Lower lobe of right lung (tissue), 2 donors: ENCODE measurements at regions not wholly inside any gene's neighbourhood (a gene's known extent, or its start where the extent isn't known, plus 50 kb on each side); places are given as distances from the start of the nearest gene placed in this dataset.
A peak's percentile ranks its signal among the peaks of the same experiment; 100 is the strongest.

Experiments used
- ATAC-seq, 2 donors: fragments of 200-7000 bp; cut with Tn5 transposase; one replicate each; pipeline ENCODE4 v1.9.1; 2020 to 2022; ENCODE audit warnings: mild to moderate bottlenecking in 2 of 2, moderate library complexity in 2 of 2
- DNase-seq: peaks from one replicate; pipeline ENCODE4 v3.0.0-alpha.2; 2020
- H3K27ac ChIP-seq: fragments of 200-600 bp; one replicate; pipeline ENCODE4 v1.8.0; 2022
- H3K27me3 ChIP-seq: fragments of 200-600 bp; one replicate; pipeline ENCODE4 v1.8.0; 2022; ENCODE audit warnings: low read depth
- H3K36me3 ChIP-seq: fragments of 200-600 bp; one replicate; pipeline ENCODE4 v1.8.0; 2022; ENCODE audit warnings: mild to moderate bottlenecking
- H3K4me1 ChIP-seq: fragments of 200-600 bp; one replicate; pipeline ENCODE4 v1.8.0; 2022
- H3K4me3 ChIP-seq: fragments of 200-600 bp; one replicate; pipeline ENCODE4 v1.8.0; 2022; ENCODE audit warnings: mild to moderate bottlenecking
- H3K9me3 ChIP-seq: fragments of 200-600 bp; one replicate; pipeline ENCODE4 v1.8.0; 2022
- CTCF ChIP-seq: fragments of 200-600 bp; IDR thresholded peaks from one replicate; pipeline ENCODE4 v1.8.0; 2022; ENCODE audit warnings: antibody characterized with exemption, mild to moderate bottlenecking
- intact Hi-C: fragments of 100-400 bp; cut with DNase I; formaldehyde crosslinking; loops from one replicate; pipeline ENCODE4 v1.11.0; 2022
- donor health status: DM: no; HTN: yes; CAD: no; lungs with severe emphysema.

GRCh38 chr4:86448871-86449270 is 89.0 kb upstream of the MAPK10 start:
- TF ChIP-seq CTCF = no peak
- Histone ChIP-seq H3K4me3 (no peak overlapping the region), H3K27ac (no peak overlapping the region), H3K27me3 (no peaks in the 10 kb centered on the region), H3K9me3 (no peaks in the 10 kb centered on the region), H3K4me1 (no peaks in the 10 kb centered on the region), H3K36me3 (no peaks in the 10 kb centered on the region)
- DNase-seq (no peak), ATAC-seq (no peak)
- intact Hi-C loops = no loop called here

GRCh38 chr4:86449746-86450588 is 90.1 kb upstream of the MAPK10 start:
- intact Hi-C loops = no loop called here
- Histone ChIP-seq H3K27ac (no peak overlapping the region), H3K9me3 (no peaks in the 10 kb centered on the region), H3K27me3 (no peaks in the 10 kb centered on the region), H3K4me1 (no peaks in the 10 kb centered on the region), H3K4me3 (no peak overlapping the region), H3K36me3 (no peaks in the 10 kb centered on the region)
- no peak for TF ChIP-seq CTCF
- ATAC-seq = no peak
- no peak for DNase-seq

GRCh38 chr4:86450861-86451260 is 91.0 kb upstream of the MAPK10 start:
- H3K9me3 ChIP-seq = no peaks in the 10 kb centered on the region
- no peak for DNase-seq
- intact Hi-C loops = no loop called here
- no peaks in the 10 kb centered on the region for H3K36me3 ChIP-seq
- no peak overlapping the region for H3K4me3 ChIP-seq
- ATAC-seq = no peak
- H3K4me1 ChIP-seq = no peaks in the 10 kb centered on the region
- no peaks in the 10 kb centered on the region for H3K27me3 ChIP-seq
- no peak overlapping the region for H3K27ac ChIP-seq
- no peak for TF ChIP-seq CTCF

GRCh38 chr4:86451560-86452330 is 91.9 kb upstream of the MAPK10 start:
- H3K4me1 ChIP-seq = no peaks in the 10 kb centered on the region
- TF ChIP-seq CTCF = no peak

GRCh38 chr4:86452422-86452891 is 92.6 kb upstream of the MAPK10 start:
- peak overlapping the region; percentile 30 for H3K4me3 ChIP-seq
- no peak for ATAC-seq
- H3K9me3 ChIP-seq = no peaks in the 10 kb centered on the region
- no peaks in the 10 kb centered on the region for H3K27me3 ChIP-seq
- intact Hi-C loops = no loop called here
- no peak for TF ChIP-seq CTCF
- H3K27ac ChIP-seq = peak overlapping the region; percentile 18
- DNase-seq = no peak
- H3K4me1 ChIP-seq = no peaks in the 10 kb centered on the region
- no peaks in the 10 kb centered on the region for H3K36me3 ChIP-seq

More at GRCh38 chr4:86451560-86452330, 91.9 kb upstream of the MAPK10 start:
- H3K27me3 ChIP-seq = no peaks in the 10 kb centered on the region
- no peaks in the 10 kb centered on the region for H3K36me3 ChIP-seq
- ATAC-seq (peak; percentile 71 to 82), DNase-seq (no peak)
- intact Hi-C loops = no loop called here
- no peak overlapping the region for H3K27ac ChIP-seq
- peak overlapping the region; percentile 10 for H3K4me3 ChIP-seq
- H3K9me3 ChIP-seq = no peaks in the 10 kb centered on the region
